Stomach smooth muscle (tissue), 2 donors: ENCODE measurements at regions not wholly inside any gene's neighbourhood (a gene's known extent, or its start where the extent isn't known, plus 50 kb on each side); places are given as distances from the start of the nearest gene placed in this dataset.

Experiments
- H3K27ac ChIP-seq: one replicate; pipeline ENCODE4 v1.7.0; 2013; ENCODE audit warnings: mild to moderate bottlenecking, low read length, inconsistent platforms
- H3K27me3 ChIP-seq, 2 donors: one replicate each; pipeline ENCODE4 v1.7.0; 2013; ENCODE audit warnings: low read length in 2 of 2; ENCODE audit not compliant: insufficient read depth in 2 of 2, control insufficient read depth in 1 of 2
- H3K36me3 ChIP-seq, 2 donors: one replicate each; pipeline ENCODE4 v1.7.0; 2013; ENCODE audit warnings: low read length in 2 of 2; ENCODE audit not compliant: control insufficient read depth in 2 of 2, insufficient read depth in 2 of 2
- H3K4me1 ChIP-seq: one replicate; pipeline ENCODE4 v1.7.0; 2013; ENCODE audit warnings: low read length; ENCODE audit not compliant: control insufficient read depth, insufficient read depth
- H3K4me3 ChIP-seq, 2 donors: one replicate each; pipeline ENCODE4 v1.7.0; 2013; ENCODE audit warnings: low read length in 2 of 2
- H3K9ac ChIP-seq, 2 donors: one replicate each; pipeline ENCODE4 v1.7.0; 2013; ENCODE audit warnings: low read length in 2 of 2, mild to moderate bottlenecking in 1 of 2
- H3K9me3 ChIP-seq, 2 donors: one replicate each; pipeline ENCODE4 v1.7.0; 2013; ENCODE audit warnings: low read length in 2 of 2; ENCODE audit not compliant: control insufficient read depth in 2 of 2
- donor health status: healthy.
- donor health status: Pancreatic carcinoma.

DNA sequence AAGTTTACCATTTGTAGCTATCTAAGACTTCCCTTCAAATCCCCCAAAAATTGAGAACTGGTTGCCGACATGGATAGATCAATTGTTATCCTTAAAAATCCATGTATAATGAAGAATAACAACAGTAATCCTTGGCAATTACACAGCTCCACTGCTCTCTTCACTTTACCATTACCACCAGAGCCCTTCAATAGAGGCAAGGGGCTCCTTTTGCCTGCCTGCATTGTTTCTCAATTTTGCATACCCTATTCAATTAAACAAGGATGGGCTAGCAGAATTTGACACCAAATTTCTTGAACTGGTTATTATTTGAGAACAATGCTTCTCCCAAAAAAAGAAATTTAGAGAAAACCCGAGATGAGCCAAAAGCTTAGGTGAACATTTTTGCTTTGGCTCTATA is 387.8 kb upstream of the PKN2 start:
- no peaks in the 10 kb centered on the region for H3K9me3 ChIP-seq
- no peak overlapping the region for H3K9ac ChIP-seq
- H3K27ac ChIP-seq, result no peak overlapping the region
- H3K36me3 ChIP-seq, result no peaks in the 10 kb centered on the region
- H3K4me1 ChIP-seq, result no peaks in the 10 kb centered on the region
- no peaks in the 10 kb centered on the region for H3K27me3 ChIP-seq
- H3K4me3 ChIP-seq, result no peak overlapping the region

DNA sequence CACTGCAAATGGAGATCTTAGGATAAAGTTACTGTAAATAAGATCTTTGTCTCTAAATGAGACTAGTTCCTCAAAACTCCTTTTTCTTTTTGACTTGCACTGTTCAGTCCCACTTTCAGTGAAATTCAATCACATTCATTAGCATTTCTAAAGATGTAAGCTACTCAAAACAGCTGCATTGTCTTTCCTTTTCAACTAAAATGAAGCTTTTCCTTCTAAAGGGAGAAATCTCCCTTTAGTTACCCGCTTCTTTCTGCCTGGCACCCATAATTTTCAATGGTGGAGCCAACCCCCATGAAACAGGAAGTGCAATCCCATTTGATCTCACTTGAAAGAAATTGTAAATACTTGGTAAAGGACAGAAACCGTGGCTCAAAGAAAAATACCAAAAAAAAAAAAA is 387.4 kb upstream of the PKN2 start:
- Histone ChIP-seq H3K4me1 (no peaks in the 10 kb centered on the region), H3K9ac (no peak overlapping the region), H3K27me3 (no peaks in the 10 kb centered on the region), H3K4me3 (no peak overlapping the region), H3K9me3 (no peaks in the 10 kb centered on the region), H3K27ac (no peak overlapping the region), H3K36me3 (no peaks in the 10 kb centered on the region)

GRCh38 chr1:88298506-88298905 is 385.6 kb upstream of the PKN2 start:
- Histone ChIP-seq H3K27me3 (no peaks in the 10 kb centered on the region), H3K4me1 (no peaks in the 10 kb centered on the region), H3K27ac (no peak overlapping the region), H3K4me3 (no peak overlapping the region), H3K9ac (no peak overlapping the region), H3K36me3 (no peaks in the 10 kb centered on the region), H3K9me3 (no peaks in the 10 kb centered on the region)

- H3K27ac ChIP-seq, result no peak overlapping the region
- no peaks in the 10 kb centered on the region for H3K4me1 ChIP-seq
- H3K4me3 ChIP-seq, result no peak overlapping the region
- H3K9me3 ChIP-seq, result no peaks in the 10 kb centered on the region
- H3K36me3 ChIP-seq, result no peaks in the 10 kb centered on the region
- H3K27me3 ChIP-seq, result no peaks in the 10 kb centered on the region
- H3K9ac ChIP-seq, result no peak overlapping the region
Measured at GRCh38 chr1:88300752-88301263, 383.3 kb upstream of the PKN2 start.

- Histone ChIP-seq H3K36me3 (no peaks in the 10 kb centered on the region), H3K4me1 (no peaks in the 10 kb centered on the region), H3K9ac (no peak overlapping the region), H3K27ac (no peak overlapping the region), H3K9me3 (no peaks in the 10 kb centered on the region), H3K4me3 (no peak overlapping the region), H3K27me3 (no peaks in the 10 kb centered on the region)
Measured at GRCh38 chr1:88302843-88303486, 381.1 kb upstream of the PKN2 start.

DNA sequence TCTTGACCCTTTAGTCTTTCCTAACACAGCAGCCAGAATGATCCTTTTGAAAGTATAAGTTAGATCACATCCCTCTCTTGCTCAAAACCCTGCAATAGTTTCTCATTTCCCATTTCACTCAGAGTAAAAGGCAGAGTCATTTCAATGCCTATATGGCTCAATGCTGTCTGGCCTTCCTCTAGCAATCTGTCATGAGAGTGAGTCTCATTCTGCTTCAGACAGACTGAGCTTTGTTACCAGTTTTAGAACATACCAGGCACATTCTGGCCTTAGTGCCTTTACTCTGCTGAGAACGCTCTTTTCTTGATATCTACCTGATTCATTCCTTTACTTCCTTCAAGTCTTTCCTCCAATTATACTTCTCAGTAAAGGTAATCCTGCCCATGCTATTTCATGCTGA is 372.8 kb upstream of the PKN2 start:
- no peaks in the 10 kb centered on the region for H3K27me3 ChIP-seq
- no peaks in the 10 kb centered on the region for H3K36me3 ChIP-seq
- H3K27ac ChIP-seq, result no peak overlapping the region
- H3K9me3 ChIP-seq, result no peaks in the 10 kb centered on the region
- H3K4me1 ChIP-seq, result no peaks in the 10 kb centered on the region
- no peak overlapping the region for H3K9ac ChIP-seq
- no peak overlapping the region for H3K4me3 ChIP-seq

DNA sequence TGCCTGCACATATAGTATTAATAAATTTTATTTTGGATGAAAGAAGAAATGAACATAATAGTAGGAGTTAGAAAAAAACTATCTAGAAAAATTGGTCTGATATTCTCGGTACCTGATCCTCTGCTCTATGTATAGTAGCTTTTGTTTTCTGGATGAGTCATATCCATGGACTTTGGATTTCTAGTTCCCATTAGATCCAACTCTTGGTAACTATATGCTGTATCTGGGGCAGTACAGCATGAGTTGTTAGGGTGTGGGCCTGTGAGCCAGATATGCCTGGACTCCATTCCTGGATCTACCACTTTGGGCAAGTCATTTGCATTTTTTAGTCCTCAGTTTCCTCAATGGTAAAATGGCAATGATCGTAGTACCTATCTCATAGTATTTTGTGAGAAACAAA is 372.2 kb upstream of the PKN2 start:
- no peak overlapping the region for H3K27ac ChIP-seq
- no peak overlapping the region for H3K4me3 ChIP-seq
- H3K36me3 ChIP-seq, result no peaks in the 10 kb centered on the region
- H3K27me3 ChIP-seq, result no peaks in the 10 kb centered on the region
- H3K4me1 ChIP-seq, result no peaks in the 10 kb centered on the region
- no peaks in the 10 kb centered on the region for H3K9me3 ChIP-seq
- no peak overlapping the region for H3K9ac ChIP-seq

- Histone ChIP-seq H3K27me3 (no peaks in the 10 kb centered on the region), H3K4me1 (no peaks in the 10 kb centered on the region), H3K4me3 (no peak overlapping the region), H3K36me3 (no peaks in the 10 kb centered on the region), H3K9ac (no peak overlapping the region), H3K9me3 (no peaks in the 10 kb centered on the region), H3K27ac (no peak overlapping the region)
Measured at GRCh38 chr1:88317396-88317795, 366.7 kb upstream of the PKN2 start.

DNA sequence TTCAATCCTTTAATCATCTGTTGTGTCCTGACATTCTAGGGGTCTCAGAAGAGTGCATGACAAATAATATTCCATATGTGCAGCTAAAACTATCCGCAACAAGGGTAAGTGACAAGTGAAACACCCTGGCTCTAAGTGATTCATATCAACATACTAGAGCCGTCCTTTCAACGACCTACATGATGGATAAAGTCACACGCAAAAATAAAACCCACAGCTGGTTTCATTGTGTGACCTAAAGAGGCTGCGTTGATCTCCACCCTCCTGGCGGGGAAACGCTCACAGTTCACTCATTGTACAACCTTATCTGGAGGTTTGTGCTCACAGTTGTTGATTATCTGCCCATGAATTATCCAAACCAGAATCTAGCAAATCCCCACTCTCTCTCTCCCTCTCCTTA is 365.3 kb upstream of the PKN2 start:
- H3K4me1 ChIP-seq, result no peaks in the 10 kb centered on the region
- H3K36me3 ChIP-seq, result no peaks in the 10 kb centered on the region
- H3K4me3 ChIP-seq, result no peak overlapping the region
- no peak overlapping the region for H3K9ac ChIP-seq
- H3K27ac ChIP-seq, result no peak overlapping the region
- no peaks in the 10 kb centered on the region for H3K27me3 ChIP-seq
- no peaks in the 10 kb centered on the region for H3K9me3 ChIP-seq

GRCh38 chr1:88320291-88320690 is 363.8 kb upstream of the PKN2 start:
- Histone ChIP-seq H3K9ac (no peak overlapping the region), H3K4me3 (no peak overlapping the region), H3K4me1 (no peaks in the 10 kb centered on the region), H3K27ac (no peak overlapping the region), H3K36me3 (no peaks in the 10 kb centered on the region), H3K27me3 (no peaks in the 10 kb centered on the region), H3K9me3 (no peaks in the 10 kb centered on the region)

DNA sequence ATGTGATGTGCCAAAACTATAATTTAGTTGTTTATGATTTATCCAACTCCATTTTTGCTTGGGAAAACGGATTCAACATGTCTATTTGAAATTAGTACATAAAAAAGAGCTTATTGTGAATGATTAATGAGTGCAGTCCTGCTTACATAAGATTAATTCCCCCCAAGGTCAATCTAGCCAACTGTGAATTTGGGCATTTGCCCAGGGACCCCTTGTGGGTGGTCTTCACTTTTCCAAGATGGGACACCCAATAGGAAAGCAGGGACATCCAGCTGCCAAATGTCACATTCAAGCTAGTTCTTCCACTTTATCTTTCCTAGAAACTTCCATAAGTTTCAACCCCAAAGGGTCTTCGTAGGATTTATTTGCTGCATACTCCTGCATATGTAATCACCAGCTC is 362.4 kb upstream of the PKN2 start:
- Histone ChIP-seq H3K9me3 (no peaks in the 10 kb centered on the region), H3K4me3 (no peak overlapping the region), H3K9ac (no peak overlapping the region), H3K27me3 (no peaks in the 10 kb centered on the region), H3K27ac (no peak overlapping the region), H3K4me1 (peaks cover 3% of the 10 kb centered on the region), H3K36me3 (no peaks in the 10 kb centered on the region)
